WERI-Rb-1 (cell line): ENCODE measurements at regions not wholly inside any gene's neighbourhood (a gene's known extent, or its start where the extent isn't known, plus 50 kb on each side); places are given as distances from the start of the nearest gene placed in this dataset.

ENCODE experiments used
- DNase-seq: peaks from one replicate; pipeline ENCODE4 v3.0.0-alpha.2; 2020
- H3K27ac ChIP-seq: fragments of 250-450 bp; sonication (Bioruptor Pico); 2 replicates; pipeline ENCODE4 v1.5.1; 2020; ENCODE audit warnings: mild to moderate bottlenecking, moderate library complexity
- H3K27me3 ChIP-seq: fragments of 250-450 bp; sonication (Bioruptor Pico); 2 replicates; pipeline ENCODE4 v1.5.1; 2021; ENCODE audit warnings: mild to moderate bottlenecking, low read depth, moderate library complexity; ENCODE audit not compliant: insufficient read depth, severe bottlenecking
- H3K36me3 ChIP-seq: fragments of 250-450 bp; sonication (Bioruptor Pico); 2 replicates; pipeline ENCODE4 v1.5.1; 2020; ENCODE audit warnings: mild to moderate bottlenecking, moderate library complexity
- H3K4me3 ChIP-seq: 2 replicates; pipeline ENCODE4 v1.5.1; 2011; ENCODE audit warnings: low read depth, mild to moderate bottlenecking, control low read depth, low read length
- H3K9me3 ChIP-seq: fragments of 250-450 bp; sonication (Bioruptor Pico); 2 replicates; pipeline ENCODE4 v1.5.1; 2021; ENCODE audit warnings: mild to moderate bottlenecking, moderate library complexity; ENCODE audit not compliant: severe bottlenecking
- CTCF ChIP-seq: IDR thresholded peaks from 2 replicates; pipeline ENCODE4 v1.5.1; 2011; ENCODE audit warnings: low read depth, mild to moderate bottlenecking, control low read depth, inconsistent platforms, low read length

- no peak for TF ChIP-seq CTCF
- Histone ChIP-seq H3K27ac (no peak overlapping the region), H3K4me3 (no peak overlapping the region), H3K27me3 (no peaks in the 10 kb centered on the region), H3K9me3 (no peaks in the 10 kb centered on the region), H3K36me3 (no peaks in the 10 kb centered on the region)
- DNase-seq, result no peak
Observed at GRCh38 chr13:44756276-44756810, 180.2 kb upstream of the TSC22D1 start.

GRCh38 chr13:44755872-44756271 is 179.7 kb upstream of the TSC22D1 start:
- no peak for DNase-seq
- Histone ChIP-seq H3K36me3 (no peaks in the 10 kb centered on the region), H3K4me3 (no peak overlapping the region), H3K9me3 (no peaks in the 10 kb centered on the region), H3K27ac (no peak overlapping the region), H3K27me3 (no peaks in the 10 kb centered on the region)
- no peak for TF ChIP-seq CTCF

GRCh38 chr13:44752164-44752563 is 176.0 kb upstream of the TSC22D1 start:
- H3K27me3 ChIP-seq, result no peaks in the 10 kb centered on the region
- H3K27ac ChIP-seq, result no peak overlapping the region
- no peak overlapping the region for H3K4me3 ChIP-seq
- no peaks in the 10 kb centered on the region for H3K9me3 ChIP-seq
- DNase-seq, result no peak
- H3K36me3 ChIP-seq, result no peaks in the 10 kb centered on the region
- TF ChIP-seq CTCF, result no peak

- Histone ChIP-seq H3K9me3 (no peaks in the 10 kb centered on the region), H3K36me3 (no peaks in the 10 kb centered on the region), H3K27ac (no peak overlapping the region), H3K4me3 (no peak overlapping the region), H3K27me3 (no peaks in the 10 kb centered on the region)
- TF ChIP-seq CTCF, result no peak
- no peak for DNase-seq
Observed at GRCh38 chr13:44750630-44751029, 174.5 kb upstream of the TSC22D1 start.

- Histone ChIP-seq H3K9me3 (no peaks in the 10 kb centered on the region), H3K4me3 (no peak overlapping the region), H3K27me3 (no peaks in the 10 kb centered on the region), H3K27ac (no peak overlapping the region), H3K36me3 (no peaks in the 10 kb centered on the region)
- no peak for TF ChIP-seq CTCF
- DNase-seq, result no peak
Observed at GRCh38 chr13:44749906-44750305, 173.8 kb upstream of the TSC22D1 start.

GRCh38 chr13:44748439-44748838 is 172.3 kb upstream of the TSC22D1 start:
- Histone ChIP-seq H3K9me3 (no peaks in the 10 kb centered on the region), H3K4me3 (no peak overlapping the region), H3K36me3 (no peaks in the 10 kb centered on the region), H3K27me3 (no peaks in the 10 kb centered on the region), H3K27ac (no peak overlapping the region)
- no peak for TF ChIP-seq CTCF
- DNase-seq, result no peak
